ENCODE measurements at regions not wholly inside any gene's neighbourhood (a gene's known extent, or its start where the extent isn't known, plus 50 kb on each side); places are given as distances from the start of the nearest gene placed in this dataset.

DNA sequence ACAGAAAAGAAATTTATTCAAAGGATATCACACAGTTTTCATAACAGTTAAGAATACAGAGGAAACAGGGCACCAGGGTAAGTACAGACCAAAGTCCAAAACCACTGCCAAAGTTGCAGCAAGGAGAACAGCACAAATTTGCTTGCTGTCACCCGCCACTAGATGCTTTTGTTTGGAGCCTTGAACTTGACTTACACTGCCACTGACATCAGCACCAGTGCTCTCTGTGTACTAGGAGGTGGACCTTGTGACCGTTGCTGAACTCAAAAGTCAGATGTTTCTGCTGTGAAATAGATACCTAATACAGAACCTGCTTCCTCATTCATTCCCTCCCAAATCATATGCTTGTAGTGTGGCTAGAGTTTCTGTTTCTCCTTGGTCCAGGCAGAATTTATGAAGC, 578.3 kb upstream of the TMEFF2 start:
- TF ChIP-seq CTCF (IDR thresholded peaks at IDR 0.05; ENCODE audit: low read length) (no peak), EZH2 (optimal IDR thresholded peaks at IDR 0.05; ENCODE audit: low read depth, low read length) (no peak)
